ENCODE measurements at regions not wholly inside any gene's neighbourhood (a gene's known extent, or its start where the extent isn't known, plus 50 kb on each side); places are given as distances from the start of the nearest gene placed in this dataset.

GRCh38 chr3:41089566-41089965 is 109.7 kb upstream of the CTNNB1 start:
- no peak overlapping the region for H2AK5ac ChIP-seq (ENCODE audit: low read depth, low read length)
- H3K23ac ChIP-seq (ENCODE audit: insufficient read length) = no peak overlapping the region
- no peaks in the 10 kb centered on the region for H3K9me3 ChIP-seq (ENCODE audit: insufficient read depth in 2 of 2, low read depth in 1 of 2, low read length in 1 of 2)
- DNase-seq (ENCODE audit: low read depth in 1 of 2, low spot score in 2 of 2) = no peak
- no peaks in the 10 kb centered on the region for H3K36me3 ChIP-seq (ENCODE audit: control insufficient read depth in 2 of 4, insufficient read depth in 4 of 4, low read length in 3 of 4)
- no peak overlapping the region for H4K8ac ChIP-seq (ENCODE audit: extremely low read depth, insufficient read depth, low read length)
- POLR2A ChIA-PET (ENCODE audit: partially characterized antibody) = no interaction called here
- H3K27me3 ChIP-seq (replicated peaks in 1 of 4; ENCODE audit: control insufficient read depth in 3 of 4, extremely low read depth in 1 of 4, insufficient read depth in 3 of 4, low read length in 3 of 4) = no peaks in the 10 kb centered on the region
- no peaks in the 10 kb centered on the region for H3K79me1 ChIP-seq (ENCODE audit: low read depth, low read length)
- no peak overlapping the region for H4K91ac ChIP-seq (replicated peaks; ENCODE audit: insufficient read length, low read length)
- no peaks in the 10 kb centered on the region for H3K79me2 ChIP-seq (ENCODE audit: control insufficient read depth in 1 of 2, insufficient read depth in 2 of 2, low read length in 2 of 2)
- no peak overlapping the region for H2BK20ac ChIP-seq (ENCODE audit: low read length)
- no peak for FAIRE-seq
- H3K4ac ChIP-seq (replicated peaks; ENCODE audit: insufficient read length, low read depth, low read length) = no peak overlapping the region
- H2BK12ac ChIP-seq (ENCODE audit: low read depth, low read length) = no peak overlapping the region
- H3K56ac ChIP-seq (replicated peaks; ENCODE audit: insufficient read length, low read depth, low read length) = no peak overlapping the region
- H4K5ac ChIP-seq (ENCODE audit: insufficient read length, low read depth, low read length) = no peak overlapping the region
- H3K23me2 ChIP-seq (ENCODE audit: low read depth, low read length) = no peaks in the 10 kb centered on the region
- H4K20me1 ChIP-seq (replicated peaks in 1 of 2; ENCODE audit: control insufficient read depth in 1 of 2, insufficient read depth in 2 of 2, low read length in 2 of 2) = no peaks in the 10 kb centered on the region
- H3K9ac ChIP-seq (replicated peaks in 1 of 4; ENCODE audit: extremely low read depth in 1 of 4, low read depth in 3 of 4, low read length in 3 of 4) = no peak overlapping the region
- H3K27ac ChIP-seq (ENCODE audit: low read depth, low read length) = no peak overlapping the region
- no peak overlapping the region for H3K18ac ChIP-seq (ENCODE audit: extremely low read depth, low read length)
- WGBS, 2 experiments (ENCODE audit: extremely low coverage in 1 of 2, insufficient coverage in 1 of 2, insufficient read length in 1 of 2, insufficient replicate concordance in 2 of 2, low coverage in 1 of 2, low lambda C conversion rate in 2 of 2, missing lambda C conversion rate in 1 of 2) = 83% methylated on average over 1 of the region's 1 CpG; no CpG with 5 or more reads in 1 of the 2 experiments
- H2BK15ac ChIP-seq (ENCODE audit: low read length) = no peak overlapping the region; the same call in 1 of the 2 replicates
- no peak overlapping the region for H3K4me2 ChIP-seq (ENCODE audit: insufficient read depth in 1 of 2, low read depth in 2 of 2, low read length in 2 of 2)
- no peaks in the 10 kb centered on the region for H3K4me1 ChIP-seq (replicated peaks in 1 of 4; ENCODE audit: control insufficient read depth in 3 of 4, insufficient read depth in 4 of 4, low read length in 3 of 4)
- no peak overlapping the region for H2AFZ ChIP-seq (ENCODE audit: low read length)
- H2BK5ac ChIP-seq (ENCODE audit: low read depth, low read length) = no peak overlapping the region
- H2BK120ac ChIP-seq (replicated peaks; ENCODE audit: low read depth, low read length) = no peak overlapping the region
- no peak overlapping the region for H3K4me3 ChIP-seq (ENCODE audit: extremely low read depth in 1 of 4, insufficient read depth in 2 of 4, low read depth in 3 of 4, low read length in 4 of 4)
- CTCF ChIA-PET (ENCODE audit: partially characterized antibody) = no interaction called here
- TF ChIP-seq CEBPB (IDR thresholded peaks at IDR 0.05; ENCODE audit: low read depth, low read length) (no peak), EP300 (IDR thresholded peaks at IDR 0.05; ENCODE audit: borderline replicate concordance in 1 of 2, low read depth in 2 of 2, low read length in 2 of 2) (no peak), EZH2 (IDR thresholded peaks at IDR 0.05; ENCODE audit: low read depth, low read length, severe bottlenecking) (no peak), SIX5 (IDR thresholded peaks at IDR 0.05; ENCODE audit: low read depth, low read length) (no peak), BCL11A (IDR thresholded peaks at IDR 0.05; ENCODE audit: low read depth in 2 of 2, low read length in 2 of 2) (no peak), TCF12 (IDR thresholded peaks at IDR 0.05; ENCODE audit: low read depth, low read length) (no peak), RNF2 (IDR thresholded peaks at IDR 0.05; ENCODE audit: borderline replicate concordance, low read depth, low read length, missing control alignments, poor library complexity, severe bottlenecking) (no peak), MAFK (IDR thresholded peaks at IDR 0.05; ENCODE audit: low read depth, low read length) (no peak), CREB1 (IDR thresholded peaks at IDR 0.05) (no peak), ATF3 (IDR thresholded peaks at IDR 0.05; ENCODE audit: insufficient read depth, low read depth, low read length) (no peak), KDM4A (IDR thresholded peaks at IDR 0.05; ENCODE audit: low read depth, low read length, severe bottlenecking) (no peak), SIRT6 (IDR thresholded peaks at IDR 0.05; ENCODE audit: low read length) (no peak), SAP30 (IDR thresholded peaks at IDR 0.05; ENCODE audit: insufficient read depth, insufficient replicate concordance, low read length) (no peak), RBBP5 (IDR thresholded peaks at IDR 0.05; ENCODE audit: borderline replicate concordance, low read depth, low read length) (no peak), ASH2L (IDR thresholded peaks at IDR 0.05; ENCODE audit: low read length) (no peak)
- no peak overlapping the region for H3K14ac ChIP-seq (ENCODE audit: insufficient read length)
